CD4-positive, alpha-beta T cell (primary cell): ENCODE measurements at regions not wholly inside any gene's neighbourhood (a gene's known extent, or its start where the extent isn't known, plus 50 kb on each side); places are given as distances from the start of the nearest gene placed in this dataset.

Source experiments
- ATAC-seq: fragments of 200-7000 bp; cut with Tn5 transposase; one replicate; pipeline ENCODE4 v1.10.0; 2022; ENCODE audit warnings: mild to moderate bottlenecking; ENCODE audit not compliant: poor library complexity
- CTCF ChIA-PET: fragments of 350-600 bp; sonication (Branson Sonifier 250); formaldehyde crosslinking; loops from one replicate; lab custom pipeline; 2021; ENCODE audit warnings: antibody characterized with exemption, inconsistent platforms; lab: Charles Lee
- POLR2A ChIA-PET: fragments of 350-600 bp; sonication (Branson Sonifier 250); formaldehyde crosslinking; loops from one replicate; lab custom pipeline; 2021; ENCODE audit warnings: antibody characterized with exemption, inconsistent platforms; lab: Charles Lee
- DNase-seq, 14 experiments: peaks; one replicate each; pipeline ENCODE4 v3.0.0-alpha.2; 2013 to 2020; ENCODE audit warnings: mixed read lengths in 2 of 14
- H3K27ac ChIP-seq, 2 donors: one replicate each; pipeline versions ENCODE4 v1.5.1 to v1.7.0; 2013; ENCODE audit warnings: low read length in 2 of 2, low read depth in 1 of 2, mild to moderate bottlenecking in 1 of 2
- H3K27me3 ChIP-seq, 2 experiments: 1 replicate in 1 of 2; 2 replicates in 1 of 2; pipeline versions ENCODE4 v1.6.1 to v1.7.0; 2013; ENCODE audit warnings: low read length in 2 of 2, control low read depth in 1 of 2, mild to moderate bottlenecking in 1 of 2, moderate library complexity in 1 of 2; ENCODE audit not compliant: insufficient read depth in 2 of 2, control insufficient read depth in 1 of 2
- H3K36me3 ChIP-seq: one replicate; pipeline ENCODE4 v1.6.1; 2013; ENCODE audit warnings: low read length, control low read depth; ENCODE audit not compliant: insufficient read depth
- H3K4me1 ChIP-seq: one replicate; pipeline ENCODE4 v1.6.1; 2013; ENCODE audit warnings: low read length, control low read depth; ENCODE audit not compliant: insufficient read depth
- H3K4me3 ChIP-seq: one replicate; pipeline ENCODE4 v1.5.1; 2013; ENCODE audit warnings: mild to moderate bottlenecking, low read length, moderate library complexity
- H3K9me3 ChIP-seq, 2 experiments: 1 replicate in 1 of 2; 2 replicates in 1 of 2; pipeline versions ENCODE4 v1.6.1 to v1.7.0; 2013; ENCODE audit warnings: low read length in 2 of 2, mild to moderate bottlenecking in 2 of 2, control low read depth in 1 of 2, moderate library complexity in 1 of 2; ENCODE audit not compliant: control insufficient read depth in 1 of 2, insufficient read depth in 1 of 2
- H3K27ac Mint-ChIP-seq: one replicate; pipeline ENCODE4 v1.8.0; 2020; ENCODE audit warnings: mixed read lengths
- H3K27me3 Mint-ChIP-seq: one replicate; pipeline ENCODE4 v1.8.0; 2021; ENCODE audit warnings: mixed read lengths
- H3K36me3 Mint-ChIP-seq: one replicate; pipeline ENCODE4 v1.8.0; 2021; ENCODE audit warnings: low read depth, mixed read lengths
- H3K4me1 Mint-ChIP-seq: one replicate; pipeline ENCODE4 v1.8.0; 2021; ENCODE audit warnings: low read depth, mixed read lengths
- H3K4me3 Mint-ChIP-seq: one replicate; pipeline ENCODE4 v1.8.0; 2020; ENCODE audit warnings: mild to moderate bottlenecking, mixed read lengths
- H3K9me3 Mint-ChIP-seq: one replicate; pipeline ENCODE4 v1.8.0; 2020; ENCODE audit warnings: mixed read lengths
- CTCF ChIP-seq: fragments of 200-600 bp; IDR thresholded peaks from one replicate; pipeline ENCODE4 v1.8.0; 2022; ENCODE audit warnings: antibody characterized with exemption, mild to moderate bottlenecking
- intact Hi-C, 2 experiments: fragments of 100-400 bp; cut with DNase I in 1 of 2; cut with micrococcal nuclease in 1 of 2; formaldehyde crosslinking; loops; one replicate each; pipeline versions ENCODE4 v1.15.1 to v1.9.0; 2023 to 2025; cut with DNase I, micrococcal nuclease

GRCh38 chr20:50280851-50281655 is 90.4 kb downstream of the CEBPB start:
- Histone ChIP-seq H3K4me1 (peaks cover 25% of the 10 kb centered on the region), H3K9me3 (no peaks in the 10 kb centered on the region), H3K36me3 (no peaks in the 10 kb centered on the region), H3K4me3 (no peak overlapping the region), H3K27ac (no peak overlapping the region), H3K27me3 (peaks cover 0 to 4% of the 10 kb centered on the region in 2 experiments)
- no peak for ATAC-seq
- Mint-ChIP-seq H3K4me1 (no peaks in the 10 kb centered on the region), H3K36me3 (no peaks in the 10 kb centered on the region), H3K27ac (no peak overlapping the region), H3K4me3 (no peak overlapping the region), H3K27me3 (no peaks in the 10 kb centered on the region), H3K9me3 (no peaks in the 10 kb centered on the region)
- no peak for TF ChIP-seq CTCF
- CTCF ChIA-PET: no interaction called here
- no peak for DNase-seq
- POLR2A ChIA-PET: no interaction called here
- intact Hi-C loops: no loop called here

GRCh38 chr20:50281831-50282591 is 91.4 kb downstream of the CEBPB start:
- ChIA-PET POLR2A (no interaction called here), CTCF (no interaction called here)
- no peaks in the 10 kb centered on the region for H3K9me3 ChIP-seq
- DNase-seq (peak in 2 of 14 experiments; percentile 26 to 37), ATAC-seq (no peak)
- no peaks in the 10 kb centered on the region for H3K4me1 Mint-ChIP-seq
- no peak for TF ChIP-seq CTCF
- no peak overlapping the region for H3K27ac ChIP-seq
- H3K36me3 ChIP-seq: no peaks in the 10 kb centered on the region
- H3K4me3 ChIP-seq: no peak overlapping the region
- H3K9me3 Mint-ChIP-seq: no peaks in the 10 kb centered on the region
- no peak overlapping the region for H3K27ac Mint-ChIP-seq
- no peaks in the 10 kb centered on the region for H3K36me3 Mint-ChIP-seq
- peaks cover 0 to 4% of the 10 kb centered on the region in 2 experiments for H3K27me3 ChIP-seq
- peaks cover 25% of the 10 kb centered on the region for H3K4me1 ChIP-seq
- H3K27me3 Mint-ChIP-seq: no peaks in the 10 kb centered on the region
- H3K4me3 Mint-ChIP-seq: no peak overlapping the region
- intact Hi-C loops: no loop called here

- no peak overlapping the region for H3K4me3 ChIP-seq
- ChIA-PET CTCF (no interaction called here), POLR2A (interaction anchor here (0.7 kb wide), 1 partner anchor 16 kb away, joined by 3 read pairs; no protein-coding TSS in a partner anchor)
- no peak overlapping the region for H3K27ac ChIP-seq
- DNase-seq (no peak), ATAC-seq (no peak)
- TF ChIP-seq CTCF: no peak
- Mint-ChIP-seq H3K4me1 (no peaks in the 10 kb centered on the region), H3K4me3 (no peak overlapping the region), H3K36me3 (no peaks in the 10 kb centered on the region), H3K27ac (no peak overlapping the region), H3K27me3 (no peaks in the 10 kb centered on the region), H3K9me3 (no peaks in the 10 kb centered on the region)
- intact Hi-C loops: no loop called here
- H3K9me3 ChIP-seq: no peaks in the 10 kb centered on the region
- H3K4me1 ChIP-seq: peaks cover 25% of the 10 kb centered on the region
- peaks cover 0 to under 1% of the 10 kb centered on the region in 2 experiments for H3K27me3 ChIP-seq
- no peaks in the 10 kb centered on the region for H3K36me3 ChIP-seq
Measured at GRCh38 chr20:50282592-50283241, 92.1 kb downstream of the CEBPB start.
